H1 (cell line): ENCODE measurements at regions not wholly inside any gene's neighbourhood (a gene's known extent, or its start where the extent isn't known, plus 50 kb on each side); places are given as distances from the start of the nearest gene placed in this dataset.

Experiments
- TAF1 ChIP-seq: IDR thresholded peaks from 2 replicates; pipeline ENCODE4 v1.6.1; 2011; ENCODE audit warnings: mild to moderate bottlenecking, low read depth, low read length

- TF ChIP-seq TAF1 = no peak
Measured at GRCh38 chr10:78763651-78764395, 304.9 kb upstream of the ZMIZ1 start (continued).
